IgD-negative memory B cell (primary cell): ENCODE measurements at regions not wholly inside any gene's neighbourhood (a gene's known extent, or its start where the extent isn't known, plus 50 kb on each side); places are given as distances from the start of the nearest gene placed in this dataset.
"Not testable (repeated sequence)": the region's sequence is repeated elsewhere in the genome, so short reads cannot be mapped to it uniquely, and the experiment has no call there.

Source experiments
- H3K27ac Mint-ChIP-seq, 3 donors: one replicate each; pipeline ENCODE4 v1.8.0; 2020 to 2022; ENCODE audit warnings: mild to moderate bottlenecking in 3 of 3, mixed read lengths in 3 of 3, moderate library complexity in 1 of 3
- H3K27me3 Mint-ChIP-seq: one replicate; pipeline ENCODE4 v1.8.0; 2021; ENCODE audit warnings: mixed read lengths
- H3K36me3 Mint-ChIP-seq: one replicate; pipeline ENCODE4 v1.8.0; 2020; ENCODE audit warnings: mild to moderate bottlenecking, mixed read lengths
- H3K4me1 Mint-ChIP-seq, 3 donors: one replicate each; pipeline ENCODE4 v1.8.0; 2020 to 2022; ENCODE audit warnings: mixed read lengths in 3 of 3, mild to moderate bottlenecking in 1 of 3
- H3K4me3 Mint-ChIP-seq, 4 donors: one replicate each; pipeline ENCODE4 v1.8.0; 2020 to 2022; ENCODE audit warnings: mild to moderate bottlenecking in 4 of 4, mixed read lengths in 4 of 4, moderate library complexity in 3 of 4
- H3K9me3 Mint-ChIP-seq, 3 donors: one replicate each; pipeline ENCODE4 v1.8.0; 2020 to 2021; ENCODE audit warnings: mixed read lengths in 3 of 3, mild to moderate bottlenecking in 1 of 3

DNA sequence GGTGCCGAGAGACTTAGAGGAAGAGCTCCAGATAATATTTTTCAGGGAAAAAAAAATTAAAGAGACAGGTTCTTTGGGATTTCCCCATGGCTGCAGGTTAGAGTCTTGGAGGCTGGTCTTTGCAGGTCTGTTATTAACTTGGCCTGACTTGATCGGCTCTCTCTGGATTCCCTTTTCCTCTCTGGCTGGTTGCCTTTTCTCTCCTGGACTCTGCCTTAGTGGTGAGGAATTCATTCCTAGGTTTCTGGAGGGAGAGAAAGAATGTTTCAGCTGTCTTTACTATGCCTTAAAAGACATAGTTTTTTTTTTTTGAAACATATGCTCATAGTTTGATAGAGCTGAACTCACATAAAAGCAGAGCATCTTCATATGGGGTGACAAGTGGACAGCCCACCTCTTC lies 336.3 kb downstream of the BMP4 start:
- Mint-ChIP-seq H3K4me3 (no peak overlapping the region), H3K27me3 (peaks cover 3% of the 10 kb centered on the region), H3K4me1 (no peaks in the 10 kb centered on the region), H3K9me3 (no peaks in the 10 kb centered on the region), H3K27ac (no peak overlapping the region), H3K36me3 (no peaks in the 10 kb centered on the region)

DNA sequence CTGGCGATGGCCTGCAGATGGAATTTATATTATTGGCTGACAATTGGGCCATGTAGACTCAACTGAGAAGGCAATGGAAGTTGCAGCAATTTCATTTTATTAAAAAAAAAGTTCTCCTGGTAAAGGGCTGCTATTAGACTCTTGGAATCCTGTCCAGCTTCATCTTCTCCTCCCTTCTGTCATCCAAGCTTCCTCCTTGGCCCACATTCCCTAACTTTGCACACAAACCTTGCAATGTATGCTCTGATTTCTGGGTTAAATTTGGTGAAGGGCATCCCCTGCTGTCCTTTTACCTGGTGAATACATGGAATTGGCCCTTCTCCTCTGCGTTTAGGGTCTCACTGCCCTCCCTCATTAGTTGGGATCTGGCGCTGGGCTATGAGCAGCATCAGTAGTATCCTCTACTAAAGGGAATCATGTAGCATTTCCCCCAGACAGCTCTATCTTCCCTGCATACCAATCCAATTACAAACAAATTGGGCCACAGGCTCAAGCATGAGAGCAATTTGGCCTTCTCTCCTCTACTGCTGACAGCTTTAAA lies 336.9 kb downstream of the BMP4 start:
- Mint-ChIP-seq H3K27ac (no peak overlapping the region), H3K9me3 (no peaks in the 10 kb centered on the region)

DNA sequence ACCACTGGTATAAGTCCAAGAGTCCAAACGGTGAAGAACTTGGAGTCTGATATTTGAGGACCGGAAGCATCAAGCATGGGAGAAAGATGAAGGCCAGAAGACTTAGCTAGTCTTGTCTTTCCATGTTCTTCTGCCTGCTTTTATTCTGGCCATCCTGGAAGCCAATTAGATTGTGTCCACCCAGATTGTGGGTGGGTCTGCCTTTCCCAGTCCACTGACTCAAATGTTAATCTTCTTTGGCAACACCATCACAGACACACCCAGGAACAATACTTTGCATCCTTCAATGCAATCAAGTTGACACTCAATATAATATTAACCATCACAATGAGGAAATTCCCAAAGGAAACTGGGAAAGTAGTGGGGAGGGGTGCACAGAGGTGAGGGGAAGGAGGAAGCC lies 340.1 kb downstream of the BMP4 start:
- H3K4me3 Mint-ChIP-seq, H3K27me3 Mint-ChIP-seq, H3K27ac Mint-ChIP-seq, H3K36me3 Mint-ChIP-seq, H3K9me3 Mint-ChIP-seq: not testable (repeated sequence)
- peaks cover 14 to 22% (median 15%) of the 10 kb centered on the region in 3 donors for H3K4me1 Mint-ChIP-seq

More for the DNA sequence above, 336.9 kb downstream of the BMP4 start:
- Mint-ChIP-seq H3K4me3 (no peak overlapping the region), H3K27me3 (peaks cover 3% of the 10 kb centered on the region), H3K4me1 (no peaks in the 10 kb centered on the region), H3K36me3 (no peaks in the 10 kb centered on the region)

DNA sequence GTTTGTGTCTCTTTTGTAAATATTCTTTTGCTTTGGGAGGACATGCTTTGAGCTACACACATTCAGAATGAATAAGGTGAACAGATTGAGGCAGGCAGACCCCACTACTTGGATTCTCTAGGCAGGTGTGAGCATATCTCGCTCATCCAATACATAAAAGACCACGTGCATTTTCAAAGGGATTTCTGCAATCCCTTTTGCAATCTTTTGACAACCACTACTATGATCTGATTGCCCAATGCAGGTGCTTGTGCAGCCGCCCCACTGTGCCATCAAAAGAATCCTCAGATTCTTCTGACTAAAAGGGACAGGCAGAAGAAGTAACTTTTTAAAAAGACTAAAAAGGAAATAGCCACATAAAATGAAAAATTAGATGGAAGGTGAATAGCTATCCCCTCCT lies 341.4 kb downstream of the BMP4 start:
- Mint-ChIP-seq H3K27ac (no peak overlapping the region), H3K4me1 (peaks cover 14 to 22% (median 15%) of the 10 kb centered on the region in 3 donors), H3K9me3 (no peaks in the 10 kb centered on the region), H3K36me3 (no peaks in the 10 kb centered on the region), H3K4me3 (no peak overlapping the region), H3K27me3 (no peaks in the 10 kb centered on the region)

DNA sequence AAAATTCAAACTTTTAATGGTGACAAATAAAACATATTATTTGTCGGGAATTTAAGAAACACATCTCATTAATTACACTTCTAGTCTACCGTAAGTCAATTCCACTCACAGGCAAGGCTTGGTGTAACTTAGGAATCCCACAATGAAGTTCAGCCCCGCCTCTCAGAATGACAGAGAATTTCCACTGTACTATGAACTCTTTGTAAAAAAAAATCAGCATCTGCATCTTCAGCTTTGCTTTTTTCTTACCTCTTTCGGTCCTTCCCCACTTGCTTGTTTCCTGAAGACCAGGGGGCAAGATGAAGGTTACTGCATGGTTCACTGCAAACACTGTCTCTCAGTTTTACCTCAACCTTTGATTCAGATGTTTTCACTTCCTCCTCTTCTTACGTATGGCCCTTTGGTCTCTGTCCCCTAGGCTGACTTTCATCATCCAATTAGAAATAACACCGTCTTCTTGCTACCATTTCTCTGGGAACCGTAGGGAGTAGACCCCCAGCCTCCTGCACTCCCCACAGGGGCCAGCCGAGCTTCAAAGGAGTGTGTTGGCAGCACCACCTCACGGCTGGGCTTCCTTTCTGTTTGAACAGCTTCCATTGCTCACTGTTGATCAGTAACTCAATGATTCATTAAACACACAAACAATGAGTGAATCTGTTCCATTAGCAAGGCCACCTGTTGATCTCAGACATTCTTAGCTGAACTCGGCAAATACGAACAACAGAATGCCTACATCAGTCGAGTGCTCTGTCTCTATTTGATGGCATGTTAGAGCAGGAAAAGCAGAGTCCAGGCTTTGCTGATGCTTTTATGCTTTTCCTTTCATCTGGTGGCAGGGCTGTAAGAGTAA lies 343.0 kb downstream of the BMP4 start:
- Mint-ChIP-seq H3K36me3 (no peaks in the 10 kb centered on the region), H3K4me3 (peak overlapping the region; percentile 29 to 76 (median 48)), H3K27ac (peak overlapping the region; percentile 73 to 99 (median 82)), H3K9me3 (no peaks in the 10 kb centered on the region), H3K4me1 (peaks cover 19 to 23% (median 21%) of the 10 kb centered on the region in 3 donors), H3K27me3 (peaks cover 2% of the 10 kb centered on the region)

DNA sequence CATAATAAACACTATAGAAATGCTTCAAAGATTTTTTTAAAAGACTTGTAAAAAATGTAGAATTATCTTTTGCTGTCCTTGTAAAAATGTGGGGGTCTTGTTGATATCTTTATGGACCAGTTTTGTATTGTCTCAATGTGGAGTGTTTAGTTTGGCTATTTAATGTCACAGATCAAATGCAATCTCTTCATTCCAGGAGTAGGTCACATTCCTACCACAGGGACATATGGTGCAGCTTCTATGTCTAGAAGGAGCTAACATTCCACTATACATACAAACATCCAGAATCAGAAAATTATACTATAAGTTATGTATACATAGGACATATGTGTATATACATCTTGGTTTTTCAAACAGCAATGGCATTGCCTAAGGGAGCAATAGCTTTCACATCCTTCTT lies 345.7 kb downstream of the BMP4 start:
- no peaks in the 10 kb centered on the region for H3K9me3 Mint-ChIP-seq
- H3K4me3 Mint-ChIP-seq, result no peak overlapping the region
- H3K4me1 Mint-ChIP-seq, result peaks cover 19 to 32% (median 23%) of the 10 kb centered on the region in 3 donors
- no peaks in the 10 kb centered on the region for H3K36me3 Mint-ChIP-seq
- peaks cover 6% of the 10 kb centered on the region for H3K27me3 Mint-ChIP-seq
- peak overlapping the region in 1 of 3 donors; percentile 76 for H3K27ac Mint-ChIP-seq

DNA sequence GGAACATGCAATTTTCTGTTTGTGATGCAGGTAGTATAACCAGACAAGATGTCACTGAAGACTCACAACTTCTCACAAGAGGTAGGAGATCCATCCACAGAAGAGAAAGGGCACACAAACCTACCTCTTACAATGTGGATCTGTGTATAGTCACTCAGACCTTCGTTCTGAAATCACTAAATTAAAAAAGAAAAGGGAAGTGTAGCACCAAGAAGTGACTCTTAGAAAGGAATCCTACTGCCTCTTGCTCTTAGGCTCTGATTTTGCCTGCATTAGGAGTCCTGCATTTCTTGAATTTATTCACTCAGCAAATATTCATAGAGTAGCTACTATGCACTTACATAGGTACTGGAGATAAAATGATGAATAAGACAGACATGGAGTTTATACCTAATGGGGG lies 347.6 kb downstream of the BMP4 start:
- Mint-ChIP-seq H3K27me3 (peaks cover 6% of the 10 kb centered on the region), H3K4me1 (peaks cover 20 to 32% (median 21%) of the 10 kb centered on the region in 3 donors), H3K27ac (peak overlapping the region in 1 of 3 donors; percentile 5), H3K9me3 (no peaks in the 10 kb centered on the region), H3K4me3 (no peak overlapping the region), H3K36me3 (no peaks in the 10 kb centered on the region)

DNA sequence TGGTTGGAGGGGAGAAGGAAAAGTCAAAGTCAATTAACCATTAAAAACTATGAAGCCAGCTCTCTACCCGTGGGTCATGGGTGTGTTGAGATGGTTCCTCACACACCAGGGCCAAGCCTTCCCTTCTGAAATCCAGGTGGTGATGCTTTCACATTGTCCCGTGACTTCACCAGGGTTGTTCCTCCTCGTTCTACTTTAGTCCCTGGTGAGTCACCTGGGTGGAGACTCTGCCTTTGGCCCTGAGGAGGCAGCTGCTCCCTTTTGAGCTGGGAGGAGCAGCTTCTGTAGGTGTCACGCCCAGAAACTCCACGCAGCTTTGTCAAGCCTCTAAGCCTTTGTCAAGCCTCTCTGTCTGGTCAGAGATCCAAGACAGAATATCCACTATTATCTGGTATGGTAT lies 348.3 kb downstream of the BMP4 start:
- Mint-ChIP-seq H3K36me3 (no peaks in the 10 kb centered on the region), H3K4me1 (peaks cover 16 to 26% (median 17%) of the 10 kb centered on the region in 3 donors), H3K9me3 (no peaks in the 10 kb centered on the region), H3K27me3 (peaks cover 6% of the 10 kb centered on the region), H3K4me3 (no peak overlapping the region), H3K27ac (peak overlapping the region in 1 of 3 donors; percentile 14)

DNA sequence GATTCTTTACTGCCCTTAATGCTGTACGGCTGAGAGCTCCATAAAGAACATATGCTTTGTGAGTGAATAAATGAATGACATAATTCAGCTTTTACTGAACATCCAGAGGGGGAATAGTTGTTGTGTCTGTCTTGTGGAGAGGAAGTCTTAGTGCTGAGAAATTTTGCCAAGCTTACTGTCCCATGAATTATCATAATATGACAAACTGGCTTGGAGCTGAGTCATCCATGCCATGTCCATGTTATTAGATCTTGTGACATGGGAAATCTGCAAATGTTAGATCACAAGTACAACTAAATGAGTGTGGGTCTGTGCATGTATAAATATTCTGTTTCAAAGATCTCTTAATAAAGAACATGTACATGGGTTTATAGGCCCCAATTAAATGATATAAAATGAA lies 350.4 kb downstream of the BMP4 start:
- no peaks in the 10 kb centered on the region for H3K36me3 Mint-ChIP-seq
- H3K9me3 Mint-ChIP-seq, result no peaks in the 10 kb centered on the region
- H3K27me3 Mint-ChIP-seq, result peaks cover 6% of the 10 kb centered on the region
- H3K4me3 Mint-ChIP-seq, result no peak overlapping the region
- peaks cover 4 to 17% (median 8%) of the 10 kb centered on the region in 3 donors for H3K4me1 Mint-ChIP-seq
- no peak overlapping the region for H3K27ac Mint-ChIP-seq

DNA sequence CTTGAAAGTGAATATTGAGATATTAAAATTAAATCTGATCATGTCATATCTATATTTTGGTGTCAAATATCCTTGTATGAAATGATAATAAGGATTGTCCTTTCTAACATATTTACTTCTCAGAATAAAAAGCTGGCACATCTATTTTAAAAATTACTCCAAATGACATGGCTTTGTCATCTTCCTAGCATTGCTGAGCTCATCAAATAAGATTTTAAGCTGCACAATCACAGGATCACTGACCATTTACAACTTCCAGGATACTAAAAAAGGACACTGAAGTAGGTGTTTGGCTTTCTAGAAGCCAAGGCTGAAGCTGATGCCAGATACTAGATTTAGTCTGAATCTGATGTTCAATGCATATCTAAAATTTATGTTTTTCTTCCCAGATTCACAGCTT lies 351.1 kb downstream of the BMP4 start:
- Mint-ChIP-seq H3K27ac (no peak overlapping the region), H3K36me3 (no peaks in the 10 kb centered on the region), H3K27me3 (peaks cover 6% of the 10 kb centered on the region), H3K4me3 (no peak overlapping the region), H3K4me1 (peaks cover 4 to 17% (median 8%) of the 10 kb centered on the region in 3 donors), H3K9me3 (no peaks in the 10 kb centered on the region)

DNA sequence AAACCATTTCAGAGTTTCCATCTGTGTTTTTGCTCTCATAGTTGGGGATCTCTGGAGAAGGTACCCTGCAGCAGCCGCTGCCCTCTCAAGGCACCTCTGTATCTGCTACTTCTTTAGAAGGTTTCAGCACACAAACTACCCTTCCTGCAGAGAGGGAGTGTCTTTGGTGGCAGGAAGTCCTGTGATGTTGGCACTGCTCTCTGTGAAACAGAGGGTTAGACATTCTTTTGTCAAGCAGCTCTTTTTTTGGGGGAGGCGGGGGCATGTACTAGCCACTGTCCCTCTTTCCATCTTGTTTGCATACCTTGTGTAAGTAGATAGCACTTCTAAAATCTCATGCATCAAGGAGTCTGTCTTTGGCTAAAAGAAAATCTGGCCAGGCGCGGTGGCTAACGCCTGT lies 352.6 kb downstream of the BMP4 start:
- Mint-ChIP-seq H3K27ac (no peak overlapping the region), H3K36me3 (no peaks in the 10 kb centered on the region), H3K4me3 (peak overlapping the region in 1 of 4 donors; percentile 64), H3K27me3 (peaks cover 8% of the 10 kb centered on the region), H3K9me3 (no peaks in the 10 kb centered on the region), H3K4me1 (peaks cover 3 to 12% (median 6%) of the 10 kb centered on the region in 3 donors)

DNA sequence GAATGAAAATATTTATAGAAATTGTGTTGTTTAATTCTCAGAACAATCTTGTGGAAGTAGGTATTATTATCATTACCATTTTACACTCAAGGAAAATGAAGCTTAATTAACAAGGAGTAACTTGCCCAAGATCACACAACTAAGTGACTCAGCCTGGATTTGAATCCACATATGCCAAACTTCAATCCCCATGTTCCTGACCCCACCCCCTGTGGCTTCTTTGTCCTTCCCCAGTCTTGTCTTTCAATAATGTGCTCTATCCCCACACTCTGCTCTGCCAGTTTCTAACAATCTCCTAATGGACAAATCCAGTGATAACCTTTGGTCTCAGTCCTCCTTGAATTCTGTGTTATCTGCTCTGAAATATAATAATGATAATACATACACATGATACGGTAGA lies 355.2 kb downstream of the BMP4 start:
- no peaks in the 10 kb centered on the region for H3K36me3 Mint-ChIP-seq
- H3K9me3 Mint-ChIP-seq, result no peaks in the 10 kb centered on the region
- no peak overlapping the region for H3K27ac Mint-ChIP-seq
- H3K4me1 Mint-ChIP-seq, result peaks cover 0 to 3% (median 3%) of the 10 kb centered on the region in 3 donors
- no peak overlapping the region for H3K4me3 Mint-ChIP-seq
- peaks cover 5% of the 10 kb centered on the region for H3K27me3 Mint-ChIP-seq

DNA sequence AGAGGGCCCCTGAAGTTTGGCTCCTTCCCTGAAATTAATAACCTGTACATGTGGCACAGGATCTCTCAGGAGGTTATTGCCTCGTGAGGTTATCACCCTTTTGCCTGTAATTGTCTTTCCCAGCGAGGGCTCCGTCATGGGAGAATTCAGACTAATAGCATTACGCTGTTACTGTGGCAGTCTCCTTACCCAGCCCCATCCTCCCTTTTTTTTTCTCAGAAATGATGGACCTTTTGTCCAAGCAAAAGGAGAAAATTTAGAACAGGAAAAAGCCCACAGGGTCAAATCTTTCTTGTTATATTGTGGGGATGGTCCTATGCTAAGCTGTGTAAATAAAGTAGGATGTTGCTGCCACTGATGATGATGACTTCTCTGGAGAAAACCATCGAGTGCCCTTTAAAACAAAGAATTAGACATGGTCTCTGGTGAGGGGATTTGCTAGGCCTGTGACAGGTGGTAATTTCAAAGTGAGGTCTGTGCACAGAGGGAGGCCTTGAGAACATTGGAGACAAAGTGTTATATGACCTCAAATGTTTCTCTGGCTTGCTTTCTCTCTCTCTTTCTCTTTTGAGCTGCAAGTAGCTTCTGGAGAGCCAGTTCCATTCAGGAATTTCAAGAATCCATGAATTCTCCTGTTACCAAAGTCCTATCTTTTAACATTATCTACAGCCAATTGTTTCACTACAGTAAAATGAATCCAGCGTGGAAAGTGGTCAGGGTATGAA lies 357.2 kb downstream of the BMP4 start:
- Mint-ChIP-seq H3K4me1 (peaks cover 0 to 3% (median 2%) of the 10 kb centered on the region in 3 donors), H3K36me3 (no peaks in the 10 kb centered on the region), H3K4me3 (no peak overlapping the region), H3K27me3 (peaks cover 5% of the 10 kb centered on the region), H3K9me3 (peaks cover 2 to 4% (median 3%) of the 10 kb centered on the region in 3 donors), H3K27ac (no peak overlapping the region)

DNA sequence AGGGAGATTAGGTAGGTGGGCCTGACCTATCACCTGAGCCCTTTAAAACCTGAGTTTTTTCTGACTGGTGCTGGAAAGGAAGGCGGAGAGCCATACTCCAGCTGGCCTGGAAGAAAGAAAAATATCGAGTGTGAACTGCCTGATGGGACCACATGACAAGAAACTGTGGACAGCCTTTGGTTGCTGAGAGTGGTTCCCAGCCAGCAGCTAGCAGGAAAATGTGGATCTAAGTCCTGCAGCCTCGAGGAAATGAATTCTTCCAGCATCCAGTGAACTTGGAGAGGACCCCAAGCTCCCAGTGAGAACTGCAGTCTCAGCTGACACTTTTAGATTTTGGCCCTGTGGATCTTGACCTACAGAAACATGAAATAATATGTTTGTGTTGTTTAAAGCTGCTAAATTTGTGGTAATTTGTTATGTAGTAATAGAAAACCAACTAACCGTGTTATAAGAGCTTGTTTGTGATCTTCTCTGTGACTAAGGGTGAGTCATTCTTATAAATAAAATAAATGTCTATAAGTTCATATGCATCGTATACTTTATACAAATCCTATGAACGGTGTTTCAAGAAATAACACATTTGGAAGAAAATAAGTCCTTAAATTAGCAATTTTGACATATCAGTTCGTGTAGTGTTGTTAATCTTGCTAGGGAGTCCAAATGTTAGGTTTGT lies 359.6 kb downstream of the BMP4 start:
- Mint-ChIP-seq H3K9me3 (peaks cover 2 to 4% (median 3%) of the 10 kb centered on the region in 3 donors), H3K4me3 (no peak overlapping the region), H3K36me3 (no peaks in the 10 kb centered on the region), H3K27me3 (peaks cover 5% of the 10 kb centered on the region), H3K4me1 (no peaks in the 10 kb centered on the region), H3K27ac (no peak overlapping the region)

DNA sequence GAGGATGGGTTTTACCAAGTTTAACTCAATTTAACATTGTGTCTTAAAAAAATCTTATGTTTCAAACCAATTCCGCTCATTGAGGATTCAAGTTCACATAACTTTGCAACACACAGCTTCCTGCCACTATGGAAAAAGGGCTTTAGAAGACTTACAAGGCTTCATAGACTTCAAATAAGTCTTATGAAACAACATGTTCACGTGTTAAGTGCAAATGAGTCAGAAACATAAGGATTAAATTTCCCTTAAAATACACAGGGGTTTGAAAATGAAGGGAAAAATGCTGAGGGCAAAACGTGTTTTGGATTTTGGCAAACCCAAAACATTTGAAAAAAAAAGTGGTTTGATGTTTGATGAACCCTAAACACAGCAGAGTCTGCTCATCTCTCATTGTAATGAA lies 364.8 kb downstream of the BMP4 start:
- Mint-ChIP-seq H3K4me1 (no peaks in the 10 kb centered on the region), H3K9me3 (peaks cover 2 to 4% (median 3%) of the 10 kb centered on the region in 3 donors), H3K27me3 (peaks cover 2% of the 10 kb centered on the region), H3K27ac (no peak overlapping the region), H3K4me3 (no peak overlapping the region), H3K36me3 (no peaks in the 10 kb centered on the region)
